IPS-20b (cell line): ENCODE measurements at regions not wholly inside any gene's neighbourhood (a gene's known extent, or its start where the extent isn't known, plus 50 kb on each side); places are given as distances from the start of the nearest gene placed in this dataset.

ENCODE experiments used
- H3K27ac ChIP-seq: one replicate; pipeline ENCODE4 v1.5.1; 2013; ENCODE audit warnings: low read length
- H3K27me3 ChIP-seq: 2 replicates; pipeline ENCODE4 v1.6.1; 2013; ENCODE audit warnings: mild to moderate bottlenecking, low read length, inconsistent platforms; ENCODE audit not compliant: insufficient read depth
- H3K36me3 ChIP-seq: 2 replicates; pipeline ENCODE4 v1.6.1; 2013; ENCODE audit warnings: low read depth, mild to moderate bottlenecking, inconsistent platforms, low read length, moderate library complexity; ENCODE audit not compliant: insufficient read depth
- H3K4me1 ChIP-seq: 2 replicates; pipeline ENCODE4 v1.6.1; 2013; ENCODE audit warnings: mild to moderate bottlenecking, control low read depth, inconsistent platforms, low read length, moderate library complexity; ENCODE audit not compliant: insufficient read depth
- H3K4me3 ChIP-seq: 2 replicates; pipeline ENCODE4 v1.5.1; 2013; ENCODE audit warnings: mild to moderate bottlenecking, low read length, inconsistent platforms
- H3K9ac ChIP-seq: 2 replicates; pipeline ENCODE4 v1.6.1; 2013; ENCODE audit warnings: low read depth, mild to moderate bottlenecking, inconsistent platforms, low read length, moderate library complexity
- H3K9me3 ChIP-seq: 2 replicates; pipeline ENCODE4 v1.6.1; 2013; ENCODE audit warnings: mild to moderate bottlenecking, low read depth, low read length, inconsistent platforms; ENCODE audit not compliant: insufficient read depth

GRCh38 chr17:34095106-34095505 is 160.0 kb upstream of the CCL2 start:
- no peak overlapping the region for H3K4me3 ChIP-seq
- H3K4me1 ChIP-seq = peaks cover 10% of the 10 kb centered on the region; the same call in 1 of the 2 replicates
- no peaks in the 10 kb centered on the region for H3K9me3 ChIP-seq
- H3K27me3 ChIP-seq = no peaks in the 10 kb centered on the region
- H3K27ac ChIP-seq = no peak overlapping the region
- no peak overlapping the region for H3K9ac ChIP-seq
- no peaks in the 10 kb centered on the region for H3K36me3 ChIP-seq

GRCh38 chr17:34098699-34099098 is 156.4 kb upstream of the CCL2 start:
- no peaks in the 10 kb centered on the region for H3K27me3 ChIP-seq
- no peaks in the 10 kb centered on the region for H3K36me3 ChIP-seq
- no peaks in the 10 kb centered on the region for H3K9me3 ChIP-seq
- H3K27ac ChIP-seq = no peak overlapping the region
- H3K4me1 ChIP-seq = peaks cover 12% of the 10 kb centered on the region; the same call in 1 of the 2 replicates
- no peak overlapping the region for H3K9ac ChIP-seq
- no peak overlapping the region for H3K4me3 ChIP-seq

DNA sequence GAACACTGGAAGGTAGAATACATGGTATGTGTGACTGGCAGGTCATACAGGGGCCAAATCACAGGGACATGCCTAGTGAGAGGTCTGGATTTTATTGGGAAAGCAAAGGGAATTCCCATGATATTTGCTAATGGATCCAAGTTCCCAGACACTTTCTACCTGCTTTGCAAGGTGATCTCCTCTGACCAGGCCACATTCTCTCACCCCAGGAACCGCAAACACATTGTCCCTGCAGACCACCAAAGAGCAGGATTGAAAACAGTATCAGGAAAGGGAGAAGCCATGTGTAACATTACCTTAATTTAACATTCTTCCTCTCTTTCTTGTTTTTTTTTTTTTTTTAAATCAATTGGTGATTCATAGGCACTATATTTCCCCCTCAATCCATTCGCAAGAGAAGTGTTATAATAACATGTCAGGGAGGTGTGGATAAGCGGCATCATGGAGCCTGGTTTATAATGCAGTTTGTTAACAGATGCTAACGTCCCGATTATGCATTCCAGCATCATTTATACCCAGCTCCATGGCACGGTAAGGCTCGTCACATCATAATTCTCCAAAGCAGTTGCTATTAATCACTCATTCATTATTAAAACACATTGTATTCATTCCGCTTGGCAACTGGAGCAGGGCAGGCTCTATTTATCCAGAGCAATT is 155.1 kb upstream of the CCL2 start:
- Histone ChIP-seq H3K9me3 (no peaks in the 10 kb centered on the region), H3K4me3 (no peak overlapping the region), H3K27me3 (no peaks in the 10 kb centered on the region), H3K36me3 (no peaks in the 10 kb centered on the region), H3K9ac (no peak overlapping the region), H3K4me1 (peaks cover 12% of the 10 kb centered on the region; the same call in 1 of the 2 replicates), H3K27ac (no peak overlapping the region)

- Histone ChIP-seq H3K4me1 (no peaks in the 10 kb centered on the region), H3K27ac (no peak overlapping the region), H3K4me3 (no peak overlapping the region), H3K27me3 (no peaks in the 10 kb centered on the region), H3K9me3 (no peaks in the 10 kb centered on the region), H3K9ac (no peak overlapping the region), H3K36me3 (no peaks in the 10 kb centered on the region)
Measured at GRCh38 chr17:34107019-34107418, 148.1 kb upstream of the CCL2 start.

GRCh38 chr17:34110315-34110714 is 144.8 kb upstream of the CCL2 start:
- Histone ChIP-seq H3K9me3 (no peaks in the 10 kb centered on the region), H3K9ac (no peak overlapping the region), H3K4me1 (no peaks in the 10 kb centered on the region), H3K27me3 (no peaks in the 10 kb centered on the region), H3K4me3 (no peak overlapping the region), H3K27ac (no peak overlapping the region), H3K36me3 (no peaks in the 10 kb centered on the region)

- H3K27ac ChIP-seq = no peak overlapping the region
- H3K9ac ChIP-seq = no peak overlapping the region
- no peaks in the 10 kb centered on the region for H3K4me1 ChIP-seq
- H3K4me3 ChIP-seq = no peak overlapping the region
- H3K27me3 ChIP-seq = no peaks in the 10 kb centered on the region
- no peaks in the 10 kb centered on the region for H3K36me3 ChIP-seq
- no peaks in the 10 kb centered on the region for H3K9me3 ChIP-seq
Measured at GRCh38 chr17:34113089-34113488, 142.0 kb upstream of the CCL2 start.

DNA sequence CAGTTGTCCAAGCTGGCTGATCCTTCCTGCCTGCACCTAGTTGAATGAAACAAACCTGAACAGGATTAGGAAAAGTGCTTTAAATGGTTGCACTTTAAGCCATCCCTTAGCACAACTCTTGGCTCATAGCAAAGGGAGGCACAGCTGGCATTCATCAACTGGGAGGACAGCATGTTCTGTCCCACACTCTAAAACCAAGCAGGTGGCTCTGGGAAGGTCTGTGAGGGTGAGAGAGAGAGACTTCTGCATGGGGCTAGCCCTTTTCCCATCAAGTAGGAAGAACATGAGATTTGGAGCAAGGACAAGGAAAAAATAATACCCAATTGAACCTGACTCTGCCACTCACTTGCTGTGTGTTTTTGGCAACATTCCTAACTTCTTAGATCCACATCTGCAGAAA is 140.9 kb upstream of the CCL2 start:
- Histone ChIP-seq H3K36me3 (no peaks in the 10 kb centered on the region), H3K4me3 (no peak overlapping the region), H3K27ac (no peak overlapping the region), H3K4me1 (no peaks in the 10 kb centered on the region), H3K27me3 (no peaks in the 10 kb centered on the region), H3K9ac (no peak overlapping the region), H3K9me3 (no peaks in the 10 kb centered on the region)

GRCh38 chr17:34116306-34116705 is 138.8 kb upstream of the CCL2 start:
- H3K9ac ChIP-seq = no peak overlapping the region
- no peak overlapping the region for H3K4me3 ChIP-seq
- H3K4me1 ChIP-seq = no peaks in the 10 kb centered on the region

DNA sequence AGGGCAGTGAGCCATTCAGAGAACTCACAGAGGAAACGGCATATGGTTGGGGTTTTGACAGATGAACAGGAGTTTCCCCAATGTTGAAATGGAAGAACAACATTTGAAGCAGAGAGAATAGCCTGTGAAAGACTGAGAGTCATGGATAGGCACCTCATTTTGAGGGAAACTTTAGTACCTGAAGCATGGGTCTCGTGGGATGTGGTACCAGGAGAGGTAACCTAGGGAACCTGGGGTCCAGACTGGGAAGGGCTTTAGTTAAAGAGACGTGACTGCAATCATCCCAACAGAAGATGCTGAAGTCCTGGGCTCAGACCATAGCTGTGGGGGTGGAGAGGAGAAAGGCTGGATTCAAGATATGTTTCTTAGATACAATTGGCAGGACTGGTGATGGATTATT is 137.8 kb upstream of the CCL2 start:
- no peaks in the 10 kb centered on the region for H3K27me3 ChIP-seq
- no peak overlapping the region for H3K4me3 ChIP-seq
- H3K9me3 ChIP-seq = no peaks in the 10 kb centered on the region
- H3K27ac ChIP-seq = no peak overlapping the region
- no peaks in the 10 kb centered on the region for H3K4me1 ChIP-seq
- H3K36me3 ChIP-seq = no peaks in the 10 kb centered on the region
- no peak overlapping the region for H3K9ac ChIP-seq

More at GRCh38 chr17:34116306-34116705, 138.8 kb upstream of the CCL2 start:
- H3K27me3 ChIP-seq = no peaks in the 10 kb centered on the region
- H3K9me3 ChIP-seq = no peaks in the 10 kb centered on the region
- no peak overlapping the region for H3K27ac ChIP-seq
- no peaks in the 10 kb centered on the region for H3K36me3 ChIP-seq

DNA sequence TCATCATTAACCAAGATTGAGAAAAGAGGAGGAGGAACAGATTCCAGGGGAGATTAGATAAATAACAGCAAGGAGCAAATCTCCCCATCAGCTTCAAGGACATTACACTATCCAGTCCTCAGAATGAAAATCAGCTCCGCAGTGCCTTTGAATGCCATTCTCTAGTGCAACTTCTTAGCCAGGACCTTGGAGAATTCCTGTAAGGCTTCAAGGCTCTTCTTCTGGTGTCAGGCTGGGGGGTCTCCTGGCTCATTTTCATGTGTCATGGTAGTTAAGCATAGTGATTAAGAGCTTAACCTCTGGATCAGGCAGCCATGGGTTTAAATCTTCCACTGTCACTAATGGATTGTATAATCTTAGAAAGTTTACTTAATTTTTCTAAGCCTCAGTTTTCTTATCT is 137.3 kb upstream of the CCL2 start:
- H3K9ac ChIP-seq = no peak overlapping the region
- H3K9me3 ChIP-seq = no peaks in the 10 kb centered on the region
- no peaks in the 10 kb centered on the region for H3K36me3 ChIP-seq
- H3K27me3 ChIP-seq = no peaks in the 10 kb centered on the region
- H3K4me3 ChIP-seq = no peak overlapping the region
- no peak overlapping the region for H3K27ac ChIP-seq
- no peaks in the 10 kb centered on the region for H3K4me1 ChIP-seq

- H3K4me3 ChIP-seq = no peak overlapping the region
- H3K36me3 ChIP-seq = no peaks in the 10 kb centered on the region
- no peaks in the 10 kb centered on the region for H3K9me3 ChIP-seq
- no peaks in the 10 kb centered on the region for H3K4me1 ChIP-seq
- no peak overlapping the region for H3K27ac ChIP-seq
- no peak overlapping the region for H3K9ac ChIP-seq
- H3K27me3 ChIP-seq = no peaks in the 10 kb centered on the region
Measured at GRCh38 chr17:34118564-34118963, 136.5 kb upstream of the CCL2 start.

DNA sequence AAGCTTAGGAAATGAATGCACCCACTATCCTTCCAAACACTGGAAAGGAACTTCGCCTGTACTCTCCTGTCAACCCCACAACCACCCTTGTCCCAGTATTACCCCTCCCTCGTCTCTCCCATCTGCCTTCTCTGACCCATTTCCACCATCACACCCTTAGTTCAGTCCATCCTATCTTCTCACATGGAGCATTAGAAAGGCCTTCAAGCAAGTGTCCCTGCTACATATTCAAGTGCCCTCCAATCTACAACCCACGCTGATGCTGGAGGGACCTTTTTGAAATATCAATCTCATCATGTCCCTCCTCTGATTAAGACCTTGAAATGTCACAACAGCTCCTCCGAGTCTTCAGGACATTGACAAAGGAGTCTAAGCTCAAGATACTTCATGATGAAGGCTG is 133.8 kb upstream of the CCL2 start:
- Histone ChIP-seq H3K27ac (no peak overlapping the region), H3K9me3 (no peaks in the 10 kb centered on the region), H3K4me1 (no peaks in the 10 kb centered on the region), H3K9ac (no peak overlapping the region), H3K4me3 (no peak overlapping the region), H3K27me3 (no peaks in the 10 kb centered on the region), H3K36me3 (no peaks in the 10 kb centered on the region)
